GM19463 (cell line): ENCODE measurements at regions not wholly inside any gene's neighbourhood (a gene's known extent, or its start where the extent isn't known, plus 50 kb on each side); places are given as distances from the start of the nearest gene placed in this dataset.

Experiments used
- ATAC-seq: cut with Tn5 transposase; IDR thresholded peaks from one replicate; pipeline ENCODE4 v1.9.1; 2021; ENCODE audit warnings: mild to moderate bottlenecking, moderate library complexity; ENCODE audit not compliant: unreplicated experiment

DNA sequence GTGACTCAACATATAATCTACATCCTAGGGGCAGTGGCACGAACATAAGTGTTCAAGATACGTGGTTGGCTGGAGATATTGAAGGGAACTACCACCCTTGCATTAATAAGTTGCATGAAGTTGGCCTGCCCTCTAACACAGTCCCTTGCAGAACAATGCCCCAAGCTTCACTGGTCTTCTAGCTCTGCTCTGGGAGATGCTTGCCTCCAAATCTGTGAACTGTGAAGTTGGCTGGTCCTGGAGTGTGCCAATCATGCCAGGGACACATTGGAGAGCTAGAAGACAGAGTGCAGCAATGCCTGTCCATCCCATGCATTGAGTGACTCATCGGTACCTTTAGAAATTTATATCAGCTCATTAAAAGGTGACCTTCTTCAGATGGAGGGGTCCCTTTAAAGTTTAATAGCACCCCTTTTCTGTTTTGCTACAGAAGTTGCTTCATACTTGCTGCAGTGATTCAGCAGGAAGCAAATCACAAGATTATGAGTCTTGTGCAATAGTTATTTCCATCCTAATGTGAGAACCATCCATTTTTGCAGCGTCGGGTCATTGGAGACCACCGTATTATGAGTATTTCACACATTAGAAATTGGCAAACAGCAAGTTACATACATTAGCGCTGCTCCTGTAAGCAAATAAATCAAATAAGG lies 55.2 kb upstream of the KAZN start:
- ATAC-seq = no peak

GRCh38 chr1:14544319-14544718 lies 54.2 kb upstream of the KAZN start:
- ATAC-seq = no peak

DNA sequence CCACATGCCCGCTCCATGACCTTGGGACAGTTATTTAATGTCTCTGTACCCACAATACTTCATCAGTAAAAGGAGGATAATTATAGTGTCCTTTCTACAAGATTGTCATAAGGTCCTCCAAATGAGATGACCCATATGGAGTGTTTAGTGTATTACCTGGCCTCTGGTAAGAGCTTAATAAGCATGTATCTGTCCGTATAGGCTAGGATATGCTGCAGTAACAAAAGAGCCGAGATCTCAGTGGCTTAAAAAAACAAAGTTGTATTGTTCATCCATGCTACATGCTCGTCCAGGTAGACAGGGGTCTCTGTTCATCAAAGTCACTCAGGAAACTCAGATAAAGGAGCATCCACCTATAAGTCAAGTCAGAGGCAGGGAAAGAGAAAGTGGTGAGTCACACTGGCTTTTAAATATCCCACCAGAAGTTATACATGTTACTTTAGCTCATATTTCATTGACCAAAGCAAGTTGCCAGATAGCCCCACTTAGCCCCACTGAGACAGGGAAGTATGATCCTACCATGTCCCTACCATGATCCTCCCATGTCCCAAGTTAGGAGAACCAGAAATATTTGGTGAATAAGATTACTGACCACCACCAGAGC lies 53.0 kb upstream of the KAZN start:
- no peak for ATAC-seq

DNA sequence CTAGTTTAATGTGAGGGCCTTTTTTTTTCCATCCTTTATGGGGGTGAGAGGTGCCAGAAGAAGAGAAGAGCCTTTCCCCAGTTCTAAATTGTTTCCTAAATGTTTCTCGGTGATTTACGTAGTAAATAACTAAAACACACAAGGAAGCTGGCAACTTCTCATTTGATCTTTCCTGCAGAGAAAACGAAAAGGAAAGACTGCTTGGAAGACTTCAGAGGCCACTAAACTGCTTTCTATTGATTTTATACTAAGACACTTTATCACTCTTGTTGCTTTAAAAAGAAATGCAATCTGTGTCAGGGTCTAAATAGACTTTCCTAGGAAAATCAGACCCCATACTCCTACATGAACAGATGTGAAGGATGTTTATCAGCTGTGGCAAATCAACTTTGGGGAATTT lies 52.1 kb upstream of the KAZN start:
- ATAC-seq = no peak
